HUES6 (cell line): ENCODE measurements at regions not wholly inside any gene's neighbourhood (a gene's known extent, or its start where the extent isn't known, plus 50 kb on each side); places are given as distances from the start of the nearest gene placed in this dataset.

Experiments used
- H3K27ac ChIP-seq: 2 replicates; pipeline ENCODE4 v1.7.0; 2013; ENCODE audit warnings: low read depth, mild to moderate bottlenecking, low read length, inconsistent platforms
- H3K27me3 ChIP-seq: 2 replicates; pipeline ENCODE4 v1.6.1; 2013; ENCODE audit warnings: low read length; ENCODE audit not compliant: control insufficient read depth, insufficient read depth
- H3K36me3 ChIP-seq: 2 replicates; pipeline ENCODE4 v1.6.1; 2013; ENCODE audit warnings: low read length; ENCODE audit not compliant: control insufficient read depth, insufficient read depth
- H3K4me1 ChIP-seq: 2 replicates; pipeline ENCODE4 v1.6.1; 2013; ENCODE audit warnings: low read length; ENCODE audit not compliant: control insufficient read depth, insufficient read depth
- H3K4me3 ChIP-seq: 2 replicates; pipeline ENCODE4 v1.5.1; 2013; ENCODE audit warnings: low read depth, low read length
- H3K9ac ChIP-seq: one replicate; pipeline ENCODE4 v1.6.1; 2013; ENCODE audit warnings: mild to moderate bottlenecking, low read length
- H3K9me3 ChIP-seq: 2 replicates; pipeline ENCODE4 v1.6.1; 2013; ENCODE audit warnings: low read depth, low read length; ENCODE audit not compliant: control insufficient read depth, insufficient read depth

DNA sequence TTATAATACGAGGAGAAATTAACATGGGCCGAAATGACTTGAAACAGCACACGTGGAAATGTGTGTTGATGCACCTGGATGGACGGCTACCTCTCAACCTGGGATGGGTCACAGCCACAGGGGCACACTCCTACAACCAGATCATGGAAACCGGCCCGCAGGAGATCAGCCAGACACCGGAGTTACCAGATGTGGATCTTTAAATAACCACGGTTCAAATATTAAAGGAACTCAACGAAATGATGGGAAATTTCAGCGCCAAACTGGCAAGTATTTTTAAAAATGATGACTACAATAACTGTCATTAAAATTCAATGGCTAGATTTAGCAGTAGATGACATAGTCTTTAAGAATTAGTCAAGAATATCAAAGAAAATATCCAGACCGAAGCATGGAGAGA, 166.9 kb upstream of the GPR12 start:
- Histone ChIP-seq H3K9ac (no peak overlapping the region), H3K27ac (no peak overlapping the region), H3K27me3 (peaks cover 6% of the 10 kb centered on the region; the same call in 1 of the 2 replicates), H3K36me3 (no peaks in the 10 kb centered on the region), H3K4me1 (no peaks in the 10 kb centered on the region), H3K4me3 (no peak overlapping the region), H3K9me3 (no peaks in the 10 kb centered on the region)

DNA sequence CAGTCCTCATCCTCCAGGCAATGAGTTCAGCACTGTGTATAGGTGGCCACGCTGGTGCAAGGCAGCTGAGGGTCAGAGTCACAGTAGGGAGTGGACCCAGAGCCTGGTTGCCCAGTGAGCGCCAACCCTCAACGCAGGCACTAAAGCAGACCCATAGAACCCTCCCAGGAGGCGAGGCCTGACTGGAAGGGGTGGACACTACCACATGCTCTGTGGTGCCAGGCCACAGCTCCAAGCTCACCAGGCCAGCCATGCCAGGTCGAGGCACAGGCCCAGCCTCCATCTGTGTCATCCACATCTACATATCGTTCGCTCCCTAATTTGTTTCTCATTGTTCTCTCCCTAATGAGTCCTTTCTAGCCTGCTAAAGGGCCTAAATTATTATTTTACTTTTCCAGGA, 165.8 kb upstream of the GPR12 start:
- H3K9me3 ChIP-seq: no peaks in the 10 kb centered on the region
- peaks cover 6% of the 10 kb centered on the region; the same call in 1 of the 2 replicates for H3K27me3 ChIP-seq
- H3K4me1 ChIP-seq: no peaks in the 10 kb centered on the region
- no peak overlapping the region for H3K27ac ChIP-seq
- no peaks in the 10 kb centered on the region for H3K36me3 ChIP-seq
- H3K9ac ChIP-seq: no peak overlapping the region
- H3K4me3 ChIP-seq: no peak overlapping the region

DNA sequence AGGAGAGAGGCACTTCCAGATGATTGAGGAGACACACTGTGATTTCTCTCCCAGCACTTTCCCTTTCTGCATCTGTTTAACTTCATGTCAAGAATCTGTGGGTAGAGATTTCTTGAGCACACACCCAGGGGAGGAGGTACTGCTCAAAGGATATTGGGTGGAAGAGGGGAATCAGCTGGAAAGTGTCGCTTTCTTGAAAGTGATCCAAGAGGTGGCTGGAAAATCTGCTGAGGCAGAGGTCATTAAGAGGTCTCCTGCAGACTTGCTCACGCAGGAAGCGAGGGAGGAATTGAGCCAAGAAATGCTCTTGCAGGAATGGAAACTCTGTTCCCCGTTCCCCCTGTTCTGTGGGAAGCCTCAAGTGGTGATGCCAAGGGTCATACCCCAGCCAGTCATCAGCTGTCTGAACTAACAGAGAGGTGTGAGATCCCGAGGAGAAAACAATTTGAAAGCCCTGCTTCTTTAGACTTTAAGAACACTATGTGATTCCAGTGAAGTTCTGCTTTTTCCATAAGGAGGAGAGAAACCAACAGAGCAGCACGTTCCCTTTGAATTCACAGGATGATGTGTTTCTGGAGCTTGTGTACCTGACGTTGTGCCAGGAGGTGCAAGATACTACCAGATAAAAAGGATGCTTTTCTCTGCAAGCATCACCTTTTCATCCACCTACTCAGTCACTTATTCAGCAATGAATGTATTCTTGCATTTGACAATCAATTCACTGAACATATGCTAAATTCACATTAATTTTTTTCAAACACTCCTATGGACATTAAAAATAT, 163.4 kb upstream of the GPR12 start:
- no peaks in the 10 kb centered on the region for H3K4me1 ChIP-seq

DNA sequence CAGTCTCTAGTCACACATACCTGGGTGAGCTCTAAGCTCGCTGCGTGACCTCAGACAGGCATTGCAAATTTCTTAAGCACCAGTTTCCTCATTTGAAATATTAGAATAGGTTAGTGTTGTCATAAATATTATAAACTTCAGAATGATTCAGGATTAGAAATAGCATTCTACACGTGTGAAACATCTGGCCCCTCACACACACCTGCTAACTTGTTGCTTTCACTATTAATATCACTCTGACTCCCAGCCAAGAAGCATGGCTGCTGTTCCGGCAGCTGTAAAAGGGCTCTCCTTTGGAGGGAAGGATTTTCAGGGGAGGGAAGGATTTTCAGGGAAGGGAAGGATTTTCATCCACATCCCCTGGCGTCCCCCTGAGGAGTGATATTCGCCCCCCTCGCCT, 161.3 kb upstream of the GPR12 start:
- Histone ChIP-seq H3K4me3 (no peak overlapping the region), H3K27me3 (peaks cover 4% of the 10 kb centered on the region; the same call in 1 of the 2 replicates), H3K4me1 (no peaks in the 10 kb centered on the region), H3K9ac (no peak overlapping the region), H3K9me3 (no peaks in the 10 kb centered on the region), H3K27ac (no peak overlapping the region), H3K36me3 (no peaks in the 10 kb centered on the region)

More for the DNA sequence above, 163.4 kb upstream of the GPR12 start:
- H3K4me3 ChIP-seq: no peak overlapping the region
- peaks cover 6% of the 10 kb centered on the region; the same call in 1 of the 2 replicates for H3K27me3 ChIP-seq
- no peak overlapping the region for H3K27ac ChIP-seq
- no peaks in the 10 kb centered on the region for H3K36me3 ChIP-seq
- H3K9me3 ChIP-seq: no peaks in the 10 kb centered on the region
- no peak overlapping the region for H3K9ac ChIP-seq

DNA sequence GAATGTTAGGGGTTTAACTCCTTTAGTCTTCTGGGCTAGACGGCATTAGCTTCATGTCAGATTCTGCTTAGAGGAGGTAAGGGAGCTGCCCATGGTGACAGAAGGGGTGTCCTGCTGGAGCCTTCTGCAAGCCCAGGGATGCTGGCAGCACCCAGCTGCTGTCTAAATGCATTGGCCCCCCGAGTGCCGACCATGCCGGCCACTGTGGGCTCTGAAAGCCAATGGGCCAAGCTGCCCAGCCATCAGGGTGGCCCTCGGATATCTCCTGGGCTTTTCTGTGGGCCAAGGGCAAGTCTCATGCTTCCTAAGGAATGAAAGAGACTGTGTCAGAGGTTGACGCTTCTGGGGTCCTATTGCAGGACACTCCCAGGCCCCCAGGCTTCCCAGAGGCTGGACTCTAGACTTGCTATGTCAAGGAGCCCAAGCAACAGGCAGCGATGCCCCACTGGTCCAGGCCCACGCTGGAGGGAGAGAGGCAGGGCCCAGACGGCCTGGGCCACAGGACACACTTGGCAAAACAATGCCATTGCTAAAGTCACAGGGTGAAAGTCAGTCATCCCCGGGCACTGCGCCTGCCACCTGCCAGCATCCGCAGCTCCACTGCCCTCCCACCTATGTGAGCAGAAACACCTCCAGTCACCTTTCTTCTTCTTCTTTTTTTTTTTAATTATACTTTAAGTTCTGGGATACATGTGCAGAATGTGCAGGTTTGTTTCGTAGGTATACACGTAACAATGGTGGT, 160.2 kb upstream of the GPR12 start:
- Histone ChIP-seq H3K4me1 (no peaks in the 10 kb centered on the region), H3K9ac (no peak overlapping the region), H3K27me3 (no peaks in the 10 kb centered on the region), H3K9me3 (no peaks in the 10 kb centered on the region), H3K4me3 (no peak overlapping the region), H3K36me3 (no peaks in the 10 kb centered on the region), H3K27ac (no peak overlapping the region)

DNA sequence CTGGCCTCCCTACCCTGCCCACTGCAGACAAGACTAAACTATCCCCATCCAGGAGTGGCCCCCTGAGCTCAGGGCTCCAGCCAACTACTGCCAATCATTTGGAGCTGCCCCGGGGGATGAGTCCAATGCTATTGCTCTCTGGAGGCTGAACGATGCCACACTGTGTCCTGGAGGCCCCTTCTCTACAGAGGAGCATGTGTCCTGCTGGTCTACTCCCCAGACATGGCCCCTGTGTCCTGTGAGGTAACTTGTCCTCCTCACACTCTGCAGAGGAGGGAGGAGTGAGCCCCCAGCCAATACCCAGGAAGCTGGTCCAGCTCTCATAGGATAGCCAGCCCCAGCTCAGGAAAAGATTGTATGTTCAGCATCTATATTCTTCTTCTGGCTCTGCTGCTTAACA, 159.1 kb upstream of the GPR12 start:
- Histone ChIP-seq H3K9me3 (no peaks in the 10 kb centered on the region), H3K4me1 (no peaks in the 10 kb centered on the region), H3K27me3 (no peaks in the 10 kb centered on the region)

DNA sequence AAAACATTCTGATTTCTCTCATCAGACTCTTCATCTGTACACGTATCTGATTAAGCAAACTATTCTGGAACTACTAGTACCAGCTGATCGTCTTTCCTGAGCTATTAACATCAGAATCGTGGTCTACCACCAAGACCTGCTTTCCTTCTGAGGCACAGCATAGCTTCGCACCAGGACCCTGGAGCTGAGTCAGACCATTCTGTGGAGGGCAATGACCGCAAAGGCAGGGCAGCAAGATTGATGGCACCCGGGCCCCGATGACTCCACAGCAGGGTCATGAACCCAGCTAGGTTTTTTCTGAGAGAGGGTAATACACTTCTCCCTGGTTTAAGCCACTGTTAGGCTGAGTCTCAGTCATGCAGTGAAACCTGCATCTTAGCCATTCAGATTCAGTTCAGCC, 158.7 kb upstream of the GPR12 start:
- Histone ChIP-seq H3K4me3 (no peak overlapping the region), H3K27me3 (no peaks in the 10 kb centered on the region), H3K9ac (no peak overlapping the region), H3K4me1 (no peaks in the 10 kb centered on the region), H3K36me3 (no peaks in the 10 kb centered on the region), H3K9me3 (no peaks in the 10 kb centered on the region), H3K27ac (no peak overlapping the region)

More for the DNA sequence above, 159.1 kb upstream of the GPR12 start:
- no peaks in the 10 kb centered on the region for H3K36me3 ChIP-seq
- no peak overlapping the region for H3K4me3 ChIP-seq
- H3K27ac ChIP-seq: no peak overlapping the region
- no peak overlapping the region for H3K9ac ChIP-seq

DNA sequence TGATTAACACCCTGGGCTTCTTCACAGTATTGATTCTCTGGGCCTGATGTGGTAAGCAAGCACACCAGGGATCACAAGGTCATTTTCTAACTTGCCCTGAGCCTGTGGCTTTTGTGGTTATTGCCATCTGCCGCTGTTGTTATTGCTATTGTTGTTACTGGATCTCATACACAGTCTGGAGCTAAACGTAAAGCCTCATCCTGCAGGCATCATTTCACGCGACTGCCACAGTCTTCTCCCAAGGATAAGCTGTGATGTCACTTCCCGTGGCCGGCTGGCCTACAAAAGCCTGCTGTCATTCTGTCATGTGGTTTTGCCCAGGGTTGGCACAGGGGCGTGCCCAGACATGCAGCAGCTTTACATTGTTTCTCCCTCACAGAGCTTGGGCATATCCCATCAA, 154.0 kb upstream of the GPR12 start:
- H3K36me3 ChIP-seq: no peaks in the 10 kb centered on the region
- no peaks in the 10 kb centered on the region for H3K27me3 ChIP-seq
- no peak overlapping the region for H3K4me3 ChIP-seq
- no peaks in the 10 kb centered on the region for H3K4me1 ChIP-seq
- no peak overlapping the region for H3K9ac ChIP-seq
- no peak overlapping the region for H3K27ac ChIP-seq
- H3K9me3 ChIP-seq: no peaks in the 10 kb centered on the region

DNA sequence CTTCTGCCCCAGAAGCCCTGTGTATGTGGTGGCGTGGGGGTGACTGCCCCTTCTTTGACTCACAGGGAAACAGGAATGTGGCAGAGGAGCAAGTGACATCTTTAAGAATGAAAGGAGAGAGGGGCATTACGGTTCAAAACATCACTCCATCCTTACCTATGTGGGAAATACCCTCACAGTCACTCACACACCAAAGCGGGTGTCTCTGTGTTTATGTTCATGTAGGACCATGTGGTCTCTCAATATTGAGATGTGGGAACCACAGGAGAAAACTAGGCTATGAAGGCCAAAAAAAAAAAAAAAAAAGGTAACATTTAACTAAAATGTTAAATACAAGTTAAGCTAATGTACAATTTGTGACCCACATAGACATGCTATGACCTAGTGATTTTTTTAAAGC, 153.6 kb upstream of the GPR12 start:
- Histone ChIP-seq H3K4me1 (no peaks in the 10 kb centered on the region), H3K4me3 (no peak overlapping the region), H3K27ac (no peak overlapping the region), H3K9ac (no peak overlapping the region), H3K36me3 (no peaks in the 10 kb centered on the region), H3K9me3 (no peaks in the 10 kb centered on the region), H3K27me3 (no peaks in the 10 kb centered on the region)

DNA sequence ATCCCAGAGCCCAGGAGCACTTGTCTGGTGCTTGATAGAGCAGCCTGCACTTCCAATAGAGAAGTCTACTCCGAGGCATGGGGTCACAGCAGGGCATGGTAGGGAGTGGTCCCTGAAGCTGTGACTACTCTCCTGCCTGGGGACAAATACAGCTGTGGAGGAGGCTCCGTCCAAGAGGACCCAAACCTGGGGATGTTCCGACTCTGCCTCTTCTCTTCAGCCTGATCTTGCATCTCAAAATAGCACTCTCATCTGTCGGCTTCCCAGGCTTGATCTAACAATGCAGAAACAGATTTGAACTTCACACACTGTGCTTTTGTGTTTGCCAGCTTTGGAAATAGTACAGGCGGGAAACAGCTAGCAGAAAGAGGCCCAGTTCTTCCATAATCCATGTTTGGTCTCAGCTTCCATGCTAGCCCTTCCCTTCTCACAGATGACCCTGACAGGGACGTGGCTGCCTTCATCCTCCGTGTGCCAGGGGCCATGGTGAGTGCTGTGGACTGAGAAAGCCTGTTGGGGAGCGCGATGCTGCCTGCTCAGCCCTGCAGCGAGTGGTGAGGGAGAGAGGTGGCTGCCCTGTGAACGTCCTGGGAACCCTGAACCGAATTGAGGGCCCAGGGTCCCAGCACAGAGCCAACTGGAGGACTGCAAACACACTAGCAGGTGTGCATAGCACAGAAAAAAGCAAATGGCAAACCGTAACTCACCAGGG, 150.3 kb upstream of the GPR12 start:
- H3K9me3 ChIP-seq: no peaks in the 10 kb centered on the region
- H3K27ac ChIP-seq: no peak overlapping the region

DNA sequence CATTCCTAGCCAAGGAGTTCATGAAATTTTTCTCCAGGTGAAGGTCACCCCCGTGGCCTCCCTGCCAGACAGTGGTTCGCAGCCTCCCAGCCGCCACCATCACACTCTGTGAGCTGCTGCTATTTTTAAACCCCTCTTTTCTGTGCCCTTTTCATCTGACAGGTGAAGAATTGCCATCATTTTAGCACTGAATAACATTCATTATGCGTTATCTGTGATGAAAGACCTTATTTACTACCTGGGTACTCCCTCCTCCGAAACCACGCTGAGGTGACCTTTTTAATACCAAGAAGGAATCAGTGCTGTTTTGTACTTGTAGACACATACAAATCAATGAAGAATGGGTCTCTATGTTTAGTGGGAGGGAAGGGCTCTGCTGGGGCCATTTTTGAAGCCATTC, 148.9 kb upstream of the GPR12 start:
- H3K4me3 ChIP-seq: no peak overlapping the region
- no peaks in the 10 kb centered on the region for H3K36me3 ChIP-seq
- no peak overlapping the region for H3K9ac ChIP-seq
- H3K27me3 ChIP-seq: no peaks in the 10 kb centered on the region
- no peaks in the 10 kb centered on the region for H3K9me3 ChIP-seq
- H3K4me1 ChIP-seq: no peaks in the 10 kb centered on the region
- H3K27ac ChIP-seq: no peak overlapping the region

More for the DNA sequence above, 150.3 kb upstream of the GPR12 start:
- no peak overlapping the region for H3K4me3 ChIP-seq
- no peak overlapping the region for H3K9ac ChIP-seq
- no peaks in the 10 kb centered on the region for H3K27me3 ChIP-seq
- no peaks in the 10 kb centered on the region for H3K4me1 ChIP-seq
- H3K36me3 ChIP-seq: no peaks in the 10 kb centered on the region
